ENCODE measurements at regions not wholly inside any gene's neighbourhood (a gene's known extent, or its start where the extent isn't known, plus 50 kb on each side); places are given as distances from the start of the nearest gene placed in this dataset.

DNA sequence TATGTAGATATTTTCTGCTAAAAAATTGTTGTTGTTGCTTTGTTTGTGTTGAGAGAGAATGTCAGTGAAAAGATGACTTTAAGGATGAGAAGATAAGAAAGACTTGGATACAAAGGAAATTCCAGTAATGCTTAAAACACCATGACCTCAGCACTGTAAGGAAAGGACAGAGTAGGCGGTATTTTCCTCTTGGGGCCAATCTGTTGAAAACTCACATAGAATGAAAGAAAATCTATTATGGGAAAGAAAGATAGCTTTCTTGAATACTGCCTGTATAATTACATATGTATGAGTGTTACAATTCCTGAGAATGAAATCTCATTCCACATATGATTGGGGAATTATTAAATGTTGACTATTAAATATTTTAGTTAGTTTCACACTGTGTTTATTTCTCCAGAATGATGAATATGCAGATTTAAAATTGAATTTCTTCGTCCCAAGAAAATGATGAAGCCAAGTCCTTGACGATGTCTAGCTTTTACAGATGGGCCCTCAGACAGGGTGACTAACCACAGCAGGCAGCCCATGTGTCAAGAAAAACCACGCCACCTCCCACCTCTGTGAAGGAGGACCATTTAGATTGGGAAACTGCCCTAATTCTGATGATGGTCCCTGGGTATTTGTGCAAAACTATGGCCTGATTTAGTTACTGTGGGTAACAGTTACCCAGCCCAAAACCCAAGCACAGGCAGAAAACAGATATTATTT lies 49.7 kb upstream of the LMO4 start:
- DNase-seq (ENCODE audit: low read depth): peak; percentile 12
